AG04449 (cell line): ENCODE measurements at regions not wholly inside any gene's neighbourhood (a gene's known extent, or its start where the extent isn't known, plus 50 kb on each side); places are given as distances from the start of the nearest gene placed in this dataset.
"Not testable (repeated sequence)": the region's sequence is repeated elsewhere in the genome, so short reads cannot be mapped to it uniquely, and the experiment has no call there.

Source experiments
- CTCF ChIA-PET: fragments of 350-600 bp; formaldehyde crosslinking; extraction: SDS; loops from one replicate; lab custom pipeline; 2021; ENCODE audit warnings: antibody characterized with exemption; lab: Yijun Ruan, JAX
- POLR2A ChIA-PET: fragments of 400-600, 350-600 bp; formaldehyde crosslinking; extraction: SDS; loops from one replicate; lab custom pipeline; 2020; ENCODE audit warnings: antibody characterized with exemption, inconsistent platforms; lab: Yijun Ruan, JAX
- DNase-seq: peaks from one replicate; pipeline ENCODE4 v3.0.0-alpha.2; 2010; ENCODE audit warnings: low read depth, low spot score
- H3K4me3 ChIP-seq: 2 replicates; pipeline ENCODE4 v1.5.1; 2011; ENCODE audit warnings: low read depth, mild to moderate bottlenecking, control low read depth, low read length
- TF ChIP-seq, protein P1 (sequence below): IDR thresholded peaks from one replicate; pipeline ENCODE4 v1.5.1; 2011; ENCODE audit warnings: mild to moderate bottlenecking, moderate library complexity, low read length, control low read depth, inconsistent platforms; ENCODE audit not compliant: insufficient read depth; ENCODE audit errors: missing control alignments

DNA sequence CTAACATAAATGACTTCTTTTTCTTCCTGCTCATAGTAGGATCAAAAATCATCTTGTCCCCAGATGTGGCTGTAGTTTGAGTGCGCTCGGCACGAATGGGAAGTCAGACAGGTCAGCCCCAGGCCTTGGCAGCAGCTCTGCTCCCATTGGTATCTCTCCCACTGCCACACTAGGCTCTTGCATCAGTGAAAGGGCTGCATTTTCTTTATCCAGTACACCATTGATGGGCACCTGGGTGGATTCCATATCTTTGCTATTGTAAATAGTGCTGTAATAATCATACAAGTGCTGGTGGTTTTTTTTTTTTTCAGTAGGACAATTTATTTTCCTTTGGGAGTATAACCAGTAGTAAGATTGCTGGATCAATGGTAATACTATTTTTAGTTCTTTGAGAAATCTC, 865.5 kb downstream of the CCDC85A start:
- CTCF ChIA-PET = interaction anchor here (0.9 kb wide), 1 partner anchor 34 kb away, joined by 3 read pairs; no protein-coding TSS in a partner anchor
- TF ChIP-seq, protein P1, sequence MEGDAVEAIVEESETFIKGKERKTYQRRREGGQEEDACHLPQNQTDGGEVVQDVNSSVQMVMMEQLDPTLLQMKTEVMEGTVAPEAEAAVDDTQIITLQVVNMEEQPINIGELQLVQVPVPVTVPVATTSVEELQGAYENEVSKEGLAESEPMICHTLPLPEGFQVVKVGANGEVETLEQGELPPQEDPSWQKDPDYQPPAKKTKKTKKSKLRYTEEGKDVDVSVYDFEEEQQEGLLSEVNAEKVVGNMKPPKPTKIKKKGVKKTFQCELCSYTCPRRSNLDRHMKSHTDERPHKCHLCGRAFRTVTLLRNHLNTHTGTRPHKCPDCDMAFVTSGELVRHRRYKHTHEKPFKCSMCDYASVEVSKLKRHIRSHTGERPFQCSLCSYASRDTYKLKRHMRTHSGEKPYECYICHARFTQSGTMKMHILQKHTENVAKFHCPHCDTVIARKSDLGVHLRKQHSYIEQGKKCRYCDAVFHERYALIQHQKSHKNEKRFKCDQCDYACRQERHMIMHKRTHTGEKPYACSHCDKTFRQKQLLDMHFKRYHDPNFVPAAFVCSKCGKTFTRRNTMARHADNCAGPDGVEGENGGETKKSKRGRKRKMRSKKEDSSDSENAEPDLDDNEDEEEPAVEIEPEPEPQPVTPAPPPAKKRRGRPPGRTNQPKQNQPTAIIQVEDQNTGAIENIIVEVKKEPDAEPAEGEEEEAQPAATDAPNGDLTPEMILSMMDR = no peak
- DNase-seq = no peak

DNA sequence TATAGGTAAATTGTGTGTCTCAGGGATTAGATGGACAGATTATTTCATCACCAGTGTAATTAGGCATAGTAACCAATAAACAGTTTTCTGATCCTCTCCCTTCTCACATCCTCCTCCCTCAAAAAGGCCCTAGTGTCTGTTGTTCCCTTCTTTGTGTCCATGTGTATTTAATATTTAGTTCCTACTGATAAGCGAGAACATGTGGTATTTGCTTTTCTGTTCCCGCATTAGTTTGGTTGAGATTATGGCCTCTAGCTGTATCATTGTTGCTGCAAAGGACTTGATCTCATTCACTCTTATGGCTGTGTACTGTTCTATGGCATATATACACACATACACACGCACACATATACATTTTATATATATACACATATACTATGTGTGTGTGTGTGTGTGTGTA, 866.2 kb downstream of the CCDC85A start:
- TF ChIP-seq, protein P1 = no peak
- POLR2A ChIA-PET = no interaction called here
- no peak overlapping the region for H3K4me3 ChIP-seq
- CTCF ChIA-PET = no interaction called here
- DNase-seq = no peak

More for the DNA sequence above, 865.5 kb downstream of the CCDC85A start:
- POLR2A ChIA-PET = no interaction called here
- no peak overlapping the region for H3K4me3 ChIP-seq

DNA sequence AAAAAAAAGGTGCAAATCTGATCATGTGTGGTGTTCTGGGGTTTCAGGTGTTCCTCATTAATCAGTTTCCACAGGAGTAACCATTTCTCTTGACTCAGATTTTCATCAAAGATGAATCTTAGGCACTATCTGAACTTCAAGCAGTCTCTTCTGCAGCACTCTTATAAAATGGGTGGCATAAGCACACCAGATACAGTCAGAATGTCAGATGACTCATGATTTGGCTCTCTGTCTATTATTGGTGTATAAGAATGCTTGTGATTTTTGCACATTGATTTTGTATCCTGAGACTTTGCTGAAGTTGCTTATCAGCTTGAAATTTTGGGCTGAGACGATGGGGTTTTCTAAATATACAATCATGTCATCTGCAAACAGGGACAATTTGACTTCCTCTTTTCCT, 882.5 kb downstream of the CCDC85A start:
- H3K4me3 ChIP-seq, DNase-seq, CTCF ChIA-PET, POLR2A ChIA-PET: not testable (repeated sequence)

DNA sequence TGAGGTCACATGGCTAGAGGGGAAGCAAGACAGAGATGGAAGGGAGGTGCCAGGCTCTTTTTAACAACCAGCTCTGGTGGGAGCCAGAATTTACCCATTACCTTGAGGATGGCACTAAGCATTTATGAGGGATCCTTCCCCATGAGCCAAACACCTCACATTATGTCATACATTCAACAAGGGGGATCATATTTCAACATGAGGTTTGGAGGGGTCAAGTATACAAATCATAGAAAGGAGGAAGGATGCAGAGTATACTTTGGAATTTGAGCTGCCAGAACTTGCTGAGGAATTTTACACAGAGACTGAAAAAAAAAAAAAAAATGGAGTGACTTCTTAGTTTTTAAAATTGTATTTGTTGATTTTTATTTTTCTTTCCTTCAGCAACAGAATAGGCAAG, 891.4 kb downstream of the CCDC85A start:
- POLR2A ChIA-PET = interaction anchor here (0.6 kb wide), 1 partner anchor 47 kb away, joined by 4 read pairs; no protein-coding TSS in a partner anchor
- CTCF ChIA-PET = no interaction called here
- DNase-seq = no peak
- TF ChIP-seq, protein P1 = no peak
- no peak overlapping the region for H3K4me3 ChIP-seq

DNA sequence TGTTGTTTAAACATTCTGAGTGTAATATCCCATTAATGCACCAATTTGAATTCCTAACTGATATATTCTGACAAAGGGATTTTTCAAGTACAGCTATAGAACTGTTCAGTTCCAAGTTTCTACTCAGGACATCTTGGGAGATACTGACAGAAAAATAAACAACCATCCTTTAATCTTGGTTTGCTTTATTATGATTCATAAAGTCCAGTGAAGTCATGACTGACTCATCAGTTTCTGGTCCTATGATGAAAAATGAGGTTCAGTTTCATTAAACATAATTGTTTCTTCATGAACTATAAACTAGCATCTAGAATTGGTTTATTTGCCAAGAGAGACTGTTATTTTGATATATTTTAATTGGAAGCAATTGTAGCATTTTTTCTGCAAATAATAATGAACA, 896.2 kb downstream of the CCDC85A start:
- no peak overlapping the region for H3K4me3 ChIP-seq
- TF ChIP-seq, protein P1 = no peak
- ChIA-PET POLR2A (no interaction called here), CTCF (no interaction called here)
- no peak for DNase-seq

DNA sequence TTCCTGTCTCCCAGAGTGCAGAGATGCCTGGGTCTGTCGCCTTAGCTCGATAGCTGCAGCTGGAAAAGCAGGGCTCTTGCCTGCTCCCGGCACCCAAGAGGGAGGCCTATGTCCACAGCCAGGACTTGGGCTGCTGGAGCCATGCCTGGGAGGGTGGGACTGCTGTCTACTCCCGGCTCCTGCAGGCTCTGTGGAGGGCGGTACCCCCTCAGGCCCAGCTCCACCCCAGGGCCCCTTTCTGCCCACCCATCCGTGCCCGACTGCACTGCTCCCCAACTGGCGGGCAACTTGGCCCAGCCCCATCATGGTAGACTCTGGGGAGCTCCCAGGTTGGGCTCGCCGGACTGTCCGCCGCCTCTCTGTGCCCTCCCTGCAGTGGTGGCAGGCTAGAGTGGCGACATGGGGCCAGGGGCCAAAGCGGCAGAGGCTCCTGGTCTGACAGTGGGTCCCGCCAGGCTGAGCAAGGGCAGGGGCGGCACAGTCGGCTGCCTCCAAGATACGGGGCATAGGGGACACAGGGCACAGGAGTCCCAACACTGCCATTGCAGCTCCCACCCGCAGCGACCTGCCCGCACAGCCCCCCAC, 901.0 kb downstream of the CCDC85A start:
- H3K4me3 ChIP-seq = no peak overlapping the region
- ChIA-PET POLR2A (no interaction called here), CTCF (no interaction called here)
- DNase-seq = no peak
- TF ChIP-seq, protein P1 = no peak

DNA sequence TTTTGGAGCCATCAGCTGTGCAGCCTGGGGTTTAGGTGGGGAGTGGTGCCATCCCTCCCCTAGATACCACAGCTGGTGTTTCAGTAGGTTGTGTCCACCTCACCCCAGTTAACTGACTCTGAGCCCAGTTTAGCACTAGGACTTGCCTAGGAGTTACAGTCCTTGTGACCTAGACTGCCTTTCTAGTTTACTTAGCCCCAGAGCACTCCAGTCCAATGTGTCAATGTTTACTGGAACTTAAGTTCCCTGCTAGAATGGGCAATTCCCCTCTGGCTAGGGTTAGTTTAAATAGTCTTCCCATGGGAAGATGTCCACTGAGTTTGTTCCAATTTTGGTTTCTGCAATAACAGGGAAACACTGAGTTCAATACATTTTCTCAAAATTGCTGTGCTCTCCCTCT, 909.2 kb downstream of the CCDC85A start:
- ChIA-PET CTCF (no interaction called here), POLR2A (no interaction called here)
- TF ChIP-seq, protein P1 = no peak
- no peak overlapping the region for H3K4me3 ChIP-seq
- no peak for DNase-seq
